HepG2 (cell line): ENCODE measurements at regions not wholly inside any gene's neighbourhood (a gene's known extent, or its start where the extent isn't known, plus 50 kb on each side); places are given as distances from the start of the nearest gene placed in this dataset.

ENCODE experiments used
- ATM ChIP-seq: fragments of 450-650 bp; IDR thresholded peaks from 2 replicates; pipeline ENCODE4 v1.7.1; 2017; ENCODE audit warnings: mild to moderate bottlenecking, borderline replicate concordance
- BCLAF1 ChIP-seq: fragments of 450-650 bp; IDR thresholded peaks from 2 replicates; pipeline ENCODE4 v1.6.1; 2017; ENCODE audit warnings: mild to moderate bottlenecking
- CBX2 ChIP-seq, 2 experiments: fragments of 200-600 bp in 1 of 2; sonication (generic); formaldehyde crosslinking in 1 of 2; IDR thresholded peaks; 2 replicates each; pipeline versions ENCODE4 v1.7.0 to v1.8.1; 2018 to 2022; ENCODE audit warnings: low read depth in 2 of 2, low read length in 1 of 2, mild to moderate bottlenecking in 1 of 2, missing genetic modification reagents in 1 of 2
- ISL2 ChIP-seq: sonication (generic); formaldehyde crosslinking; IDR thresholded peaks from 2 replicates; pipeline ENCODE4 v1.5.0; 2020; ENCODE audit warnings: missing genetic modification reagents
- KLF15 ChIP-seq: sonication (generic); formaldehyde crosslinking; IDR thresholded peaks from 2 replicates; pipeline ENCODE4 v1.8.1; 2023; ENCODE audit warnings: borderline replicate concordance, mild to moderate bottlenecking, inconsistent platforms, missing genetic modification reagents, mixed read lengths
- MAX ChIP-seq: IDR thresholded peaks from 2 replicates; pipeline ENCODE4 v1.6.1; 2012; ENCODE audit warnings: inconsistent platforms
- NFYB ChIP-seq: sonication (generic); formaldehyde crosslinking; IDR thresholded peaks from 2 replicates; pipeline ENCODE4 v1.4.0; 2020; ENCODE audit warnings: missing genetic modification reagents
- RAD51 ChIP-seq: fragments of 450-650 bp; IDR thresholded peaks from 2 replicates; pipeline ENCODE4 v1.6.1; 2016; ENCODE audit warnings: borderline replicate concordance
- RXRB ChIP-seq: IDR thresholded peaks from 2 replicates; pipeline ENCODE4 v1.6.1; 2016; ENCODE audit warnings: borderline replicate concordance, missing genetic modification reagents, missing compliant biosample characterization
- SCMH1 ChIP-seq: sonication (generic); formaldehyde crosslinking; IDR thresholded peaks from 2 replicates; pipeline ENCODE4 v1.9.0; 2021; ENCODE audit warnings: missing genetic modification reagents, mild to moderate bottlenecking, borderline replicate concordance
- SIN3A ChIP-seq: IDR thresholded peaks from 2 replicates; pipeline ENCODE4 v1.6.1; 2011; ENCODE audit warnings: low read depth, mild to moderate bottlenecking, control low read depth, low read length, borderline replicate concordance
- SRSF4 ChIP-seq: fragments of 200-400 bp; formaldehyde crosslinking; IDR thresholded peaks from one replicate; pipeline ENCODE4 v1.6.1; 2018; ENCODE audit warnings: mild to moderate bottlenecking, low read depth, low read length, moderate library complexity; ENCODE audit not compliant: poor library complexity, severe bottlenecking
- TBX2 ChIP-seq: sonication (generic); formaldehyde crosslinking; IDR thresholded peaks from 2 replicates; pipeline ENCODE4 v1.5.0; 2020; ENCODE audit warnings: missing genetic modification reagents, mild to moderate bottlenecking, borderline replicate concordance
- TOE1 ChIP-seq: sonication (generic); formaldehyde crosslinking; IDR thresholded peaks from 2 replicates; pipeline ENCODE4 v1.4.0; 2020; ENCODE audit warnings: mild to moderate bottlenecking, missing genetic modification reagents
- ZNF138 ChIP-seq: sonication (generic); formaldehyde crosslinking; IDR thresholded peaks from 2 replicates; pipeline ENCODE4 v1.5.0; 2020; ENCODE audit warnings: mild to moderate bottlenecking, low read depth, missing genetic modification reagents
- ZNF143 ChIP-seq: sonication (generic); formaldehyde crosslinking; IDR thresholded peaks from 2 replicates; pipeline ENCODE4 v1.4.0; 2020; ENCODE audit warnings: missing genetic modification reagents
- ZNF264 ChIP-seq: sonication (generic); formaldehyde crosslinking; IDR thresholded peaks from 2 replicates; pipeline ENCODE4 v1.4.0; 2020; ENCODE audit warnings: missing genetic modification reagents
- ZNF275 ChIP-seq: sonication (generic); formaldehyde crosslinking; IDR thresholded peaks from 2 replicates; pipeline ENCODE4 v1.8.0; 2022; ENCODE audit warnings: missing genetic modification reagents, mild to moderate bottlenecking, inconsistent platforms, borderline replicate concordance
- ZNF431 ChIP-seq: sonication (generic); formaldehyde crosslinking; IDR thresholded peaks from 2 replicates; pipeline ENCODE4 v1.9.0; 2022; ENCODE audit warnings: missing genetic modification reagents, low read depth, mild to moderate bottlenecking, borderline replicate concordance
- ZNF512 ChIP-seq: sonication (generic); formaldehyde crosslinking; IDR thresholded peaks from 2 replicates; pipeline ENCODE4 v1.4.0; 2020; ENCODE audit warnings: mild to moderate bottlenecking, missing genetic modification reagents
- ZNF672 ChIP-seq: sonication (generic); formaldehyde crosslinking; IDR thresholded peaks from 2 replicates; pipeline ENCODE4 v1.8.1; 2022; ENCODE audit warnings: missing genetic modification reagents
- ZNF709 ChIP-seq: sonication (generic); formaldehyde crosslinking; IDR thresholded peaks from 2 replicates; pipeline ENCODE4 v1.5.0; 2020; ENCODE audit warnings: mild to moderate bottlenecking, missing genetic modification reagents
- ZNF788 ChIP-seq: sonication (generic); formaldehyde crosslinking; IDR thresholded peaks from 2 replicates; pipeline ENCODE4 v1.5.0; 2020; ENCODE audit warnings: mild to moderate bottlenecking, missing genetic modification reagents, borderline replicate concordance
- ZSCAN31 ChIP-seq: sonication (generic); formaldehyde crosslinking; IDR thresholded peaks from 2 replicates; pipeline ENCODE4 v1.5.0; 2020; ENCODE audit warnings: low read depth, mild to moderate bottlenecking, missing genetic modification reagents

DNA sequence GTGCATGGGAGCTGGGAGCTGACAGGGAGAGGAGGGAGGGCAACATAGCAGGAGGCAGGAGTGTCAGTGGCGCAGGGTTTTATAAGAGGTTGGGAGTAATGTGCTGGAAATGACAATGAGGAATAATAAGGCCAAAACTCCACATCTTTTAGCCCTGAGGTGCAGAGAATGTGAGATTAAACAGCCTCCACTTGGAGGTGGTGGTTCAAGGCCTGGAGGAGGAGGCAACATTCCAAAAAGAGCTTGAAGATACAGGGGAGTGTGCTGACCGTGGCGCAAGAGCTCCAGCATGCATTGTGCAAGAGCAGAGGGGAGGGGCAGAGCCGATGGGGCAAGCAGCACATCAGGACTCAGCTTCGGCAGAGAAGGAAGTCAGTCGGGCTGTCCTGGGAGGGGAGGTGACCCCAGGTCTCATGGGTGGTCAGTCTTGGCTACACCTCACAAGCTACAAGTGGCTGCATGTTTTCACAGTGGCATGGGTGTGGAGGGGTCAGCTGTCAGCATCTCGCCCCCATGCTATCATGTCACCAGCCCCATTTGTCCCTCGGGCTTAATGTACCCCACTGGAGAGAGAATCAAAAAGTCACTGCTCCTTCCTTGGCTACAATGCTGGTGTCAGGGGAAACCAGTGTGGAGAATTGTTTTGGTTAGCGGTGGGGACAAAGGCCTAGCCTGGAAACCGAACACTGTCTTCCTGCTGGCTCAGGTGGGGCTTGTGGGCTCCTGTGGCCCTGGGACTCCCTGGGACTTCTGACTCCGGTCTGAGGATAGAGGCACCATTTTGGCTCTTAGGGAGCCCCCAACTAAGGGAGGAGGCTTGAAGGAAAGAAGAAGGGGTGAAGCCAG lies 208.0 kb downstream of the ZFP36L2 start (continued):
- TF ChIP-seq ZNF788 (CRISPR knock-in tag) (peak; percentile 91; the same call in 1 of the 2 replicates), SCMH1 (no peak), MAX (peak; percentile 88), ZNF431 (CRISPR knock-in tag) (no peak), ZNF275 (no peak), ATM (no peak), ZNF138 (CRISPR knock-in tag) (no peak), ZSCAN31 (CRISPR knock-in tag) (peak; percentile 34), BCLAF1 (no peak), ISL2 (peak; percentile 87), TBX2 (CRISPR knock-in tag) (peak; percentile 88; the same call in 1 of the 2 replicates), RAD51 (no peak), RXRB (peak; percentile 89), ZNF672 (CRISPR knock-in tag) (no peak), ZNF709 (no peak), KLF15 (CRISPR knock-in tag) (no peak), TOE1 (CRISPR knock-in tag) (0 out of 2 replicates have a peak, but pooled peaks have one; percentile 42), ZNF143 (peak; percentile 63; the same call in 1 of the 2 replicates), SIN3A (no peak), ZNF264 (CRISPR knock-in tag) (no peak), SRSF4 (no peak), ZNF512 (CRISPR knock-in tag) (no peak), CBX2 (IDR thresholded peaks at IDR 0.05; ENCODE audit: low read depth, low read length) (no peak), CBX2 (CRISPR knock-in tag; IDR thresholded peaks at IDR 0.05; ENCODE audit: low read depth) (0 out of 2 replicates have a peak, but pooled peaks have one; percentile 44), NFYB (CRISPR knock-in tag) (no peak)
